ENCODE measurements at regions not wholly inside any gene's neighbourhood (a gene's known extent, or its start where the extent isn't known, plus 50 kb on each side); places are given as distances from the start of the nearest gene placed in this dataset.
"Not testable (repeated sequence)": the region's sequence is repeated elsewhere in the genome, so short reads cannot be mapped to it uniquely, and the experiment has no call there.

DNA sequence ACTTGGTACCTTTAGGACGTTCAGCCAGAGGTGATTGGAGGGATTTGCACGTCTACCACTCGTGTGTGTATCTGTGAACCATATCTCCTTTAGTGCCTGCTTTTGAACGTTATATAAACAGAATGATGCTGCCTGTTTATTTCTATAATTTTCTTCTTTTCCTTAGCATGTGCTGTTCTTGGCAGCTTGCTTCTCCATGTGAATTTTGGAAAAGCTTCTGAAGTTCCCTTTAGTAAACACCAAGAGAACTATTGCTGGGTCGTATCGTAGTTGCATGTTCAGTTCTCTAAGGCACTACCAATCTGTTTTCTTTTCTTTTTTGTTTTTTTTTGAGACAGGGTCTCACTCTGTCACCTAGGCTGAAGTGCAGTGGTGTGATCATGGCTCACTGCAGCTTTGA is 73.8 kb upstream of the FANCC start:
- not testable (repeated sequence) for DNase-seq

DNA sequence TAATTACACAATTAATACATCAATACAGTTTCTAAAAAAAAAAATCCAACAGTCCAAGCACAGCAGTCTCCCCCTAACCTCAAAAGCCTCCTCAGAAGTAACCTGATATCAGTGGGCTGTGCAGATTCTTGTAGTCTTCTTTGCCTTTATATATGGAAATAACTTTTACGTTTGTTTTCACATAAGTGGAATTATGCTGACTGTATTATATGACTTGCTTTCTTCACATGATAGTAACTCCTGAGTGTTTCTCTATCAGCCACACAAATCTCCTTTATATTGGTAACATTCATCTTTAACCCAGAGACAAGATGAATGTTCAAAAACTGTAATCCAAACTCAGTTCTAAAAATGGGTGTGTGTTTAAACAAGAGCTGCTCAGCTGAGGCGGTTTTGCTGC is 71.9 kb upstream of the FANCC start:
- no peak for DNase-seq

DNA sequence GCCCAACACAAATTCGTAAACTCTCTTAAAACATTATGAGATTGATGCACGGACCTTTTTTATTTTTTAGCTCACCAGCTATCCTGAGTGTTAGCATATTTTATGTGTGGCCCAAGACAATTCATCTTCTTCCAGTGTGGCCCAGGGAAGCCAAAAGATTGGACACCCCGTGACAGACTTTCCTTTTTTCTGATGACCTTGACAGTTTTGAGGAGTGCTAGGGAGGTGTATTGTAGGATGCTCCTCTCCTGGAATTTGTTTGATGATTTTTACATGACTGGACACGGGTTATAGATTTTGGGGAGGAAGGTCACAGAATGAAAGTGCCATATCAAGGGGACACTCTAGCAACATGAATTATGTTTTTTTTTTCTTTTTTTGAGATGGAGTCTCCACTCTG is 69.3 kb upstream of the FANCC start:
- DNase-seq, result no peak

DNA sequence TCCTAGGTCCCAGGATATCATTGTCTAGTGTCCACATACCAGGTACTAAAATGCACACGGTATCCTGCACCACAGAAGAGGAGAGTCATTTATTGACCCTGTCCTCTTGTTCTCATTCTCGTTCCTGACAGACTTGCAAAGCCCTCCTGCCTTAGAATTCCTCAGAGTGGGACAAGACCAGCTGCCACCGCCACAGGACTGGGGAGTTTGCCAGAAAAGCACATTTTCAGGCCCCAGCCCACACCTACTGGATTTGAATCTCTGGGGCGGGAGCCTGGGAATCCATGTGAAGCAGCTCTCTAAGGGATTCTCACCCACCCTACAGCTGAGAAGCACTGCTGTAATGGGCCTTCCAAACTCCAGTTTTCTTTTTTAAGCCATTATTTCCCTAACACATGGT is 68.0 kb upstream of the FANCC start:
- no peak for DNase-seq

GRCh38 chr9:95383845-95384244 is 66.3 kb upstream of the FANCC start:
- no peak for DNase-seq

- DNase-seq, result no peak
Measured at GRCh38 chr9:95383185-95383676, 65.7 kb upstream of the FANCC start.

DNA sequence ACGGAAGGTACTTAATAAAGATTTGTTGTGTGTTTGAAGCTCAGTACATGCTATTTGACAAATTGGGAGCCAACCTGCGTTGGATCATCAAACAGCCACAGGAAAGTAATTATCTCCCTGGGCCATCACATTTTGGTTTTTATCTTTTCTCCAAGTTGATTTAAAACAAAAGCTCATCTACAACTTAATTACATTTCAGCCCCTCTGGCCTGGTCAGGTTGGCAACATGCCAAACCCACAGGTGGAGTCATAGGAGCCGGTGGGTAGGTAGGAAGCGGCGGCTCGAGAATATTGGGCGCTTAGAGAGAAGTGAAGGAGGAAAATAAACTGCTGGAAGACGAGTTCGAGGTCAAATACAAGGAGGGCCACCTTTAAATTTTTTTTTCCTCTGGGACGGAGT is 64.9 kb upstream of the FANCC start:
- DNase-seq, result no peak

- DNase-seq, result no peak
Measured at GRCh38 chr9:95381221-95381620, 63.7 kb upstream of the FANCC start.

DNA sequence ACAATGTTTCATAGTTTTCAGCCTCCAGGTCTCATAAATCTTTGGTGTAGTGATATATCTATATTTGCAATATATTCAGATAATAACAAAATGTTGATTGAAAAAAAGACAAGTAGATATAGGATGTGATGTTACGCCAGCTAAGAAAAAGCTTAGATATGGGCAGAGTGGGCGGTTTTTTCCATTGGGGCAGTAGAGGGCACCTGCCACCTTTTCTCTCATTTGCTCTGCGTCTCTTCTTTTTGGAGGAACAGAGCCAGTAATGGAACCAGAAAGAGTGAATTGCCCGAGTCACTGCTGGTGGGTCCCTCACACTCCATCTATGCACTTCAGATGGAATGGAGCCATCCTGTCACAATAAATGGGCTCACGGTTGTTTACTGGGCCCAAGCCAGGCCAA is 62.1 kb upstream of the FANCC start:
- peak; percentile 33 for DNase-seq

- no peak for DNase-seq
Measured at GRCh38 chr9:95373782-95374487, 56.4 kb upstream of the FANCC start.

- DNase-seq, result no peak
Measured at GRCh38 chr9:95373069-95373681, 55.7 kb upstream of the FANCC start.

GRCh38 chr9:95370064-95370463 is 52.6 kb upstream of the FANCC start:
- no peak for DNase-seq

- no peak for DNase-seq
Measured at GRCh38 chr9:95368377-95369160, 51.1 kb upstream of the FANCC start.

All from CD4-positive, alpha-beta T cell treated with Interleukin-21 for 1 hour (primary cell).